Type B pancreatic cell (in vitro differentiated cells): ENCODE measurements at regions not wholly inside any gene's neighbourhood (a gene's known extent, or its start where the extent isn't known, plus 50 kb on each side); places are given as distances from the start of the nearest gene placed in this dataset.

Experiments used
- DNase-seq: peaks from one replicate; pipeline ENCODE4 v3.0.0; 2021; ENCODE audit warnings: mixed read lengths; ENCODE audit not compliant: unreplicated experiment; ENCODE audit errors: extremely low spot score
- H3K27ac Mint-ChIP-seq: 2 replicates; pipeline ENCODE4 v1.8.0; 2021; ENCODE audit warnings: mild to moderate bottlenecking, mixed read lengths
- H3K27me3 Mint-ChIP-seq: 2 replicates; pipeline ENCODE4 v1.8.0; 2021; ENCODE audit warnings: mixed read lengths
- H3K36me3 Mint-ChIP-seq: 2 replicates; pipeline ENCODE4 v1.8.0; 2021; ENCODE audit warnings: mixed read lengths
- H3K4me1 Mint-ChIP-seq: one replicate; pipeline ENCODE4 v1.8.0; 2021; ENCODE audit warnings: mixed read lengths; ENCODE audit not compliant: unreplicated experiment
- H3K4me3 Mint-ChIP-seq: 2 replicates; pipeline ENCODE4 v1.8.0; 2021; ENCODE audit warnings: mild to moderate bottlenecking, mixed read lengths
- H3K9me3 Mint-ChIP-seq: 2 replicates; pipeline ENCODE4 v1.8.0; 2021; ENCODE audit warnings: mixed read lengths
- TF ChIP-seq, protein P1 (sequence below): fragments of 200-600 bp; sonication (generic); conservative IDR thresholded peaks from 2 replicates; pipeline ENCODE4 v1.5.0; 2021; ENCODE audit warnings: antibody characterized with exemption, mild to moderate bottlenecking

DNA sequence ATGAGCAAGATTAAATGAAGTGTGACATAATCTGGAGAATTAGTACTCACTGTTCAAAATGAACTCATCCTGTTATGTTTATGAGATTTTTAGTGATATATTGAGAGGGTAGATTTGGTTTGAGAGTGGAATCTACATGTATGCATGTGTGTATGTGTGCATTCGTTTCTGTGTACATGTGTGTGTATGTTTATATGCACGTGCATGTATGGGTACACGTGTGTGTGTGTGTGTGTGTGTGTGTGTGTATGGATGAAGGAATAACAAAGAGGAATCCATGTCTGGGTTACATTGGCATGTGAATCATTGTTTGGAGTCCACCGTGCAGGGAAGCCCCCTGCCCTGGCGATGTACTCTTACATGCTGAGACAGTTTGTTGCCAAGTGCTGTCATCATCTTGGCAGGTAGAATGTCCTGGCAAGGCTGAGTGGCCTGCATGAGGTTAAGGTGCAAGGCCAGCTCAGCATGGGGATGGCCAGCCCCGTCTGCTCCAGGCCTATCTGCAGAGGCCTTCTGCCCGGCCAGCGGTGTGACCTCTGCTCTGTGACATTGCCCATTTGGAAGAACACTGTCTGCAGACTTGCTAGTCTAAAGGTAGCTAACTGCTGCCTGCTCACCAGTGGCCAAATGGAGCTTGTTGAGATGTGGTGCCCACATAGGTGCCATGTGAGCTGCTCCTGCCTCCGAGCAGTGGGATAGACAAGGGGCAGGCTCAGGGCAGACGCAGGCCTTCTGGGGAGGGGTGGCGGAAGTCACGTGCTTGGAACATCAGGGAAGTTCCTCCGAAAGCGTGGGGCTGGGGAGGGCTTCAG lies 222.3 kb downstream of the TEX29 start:
- no peak overlapping the region for H3K4me3 Mint-ChIP-seq
- no peak overlapping the region for H3K27ac Mint-ChIP-seq

DNA sequence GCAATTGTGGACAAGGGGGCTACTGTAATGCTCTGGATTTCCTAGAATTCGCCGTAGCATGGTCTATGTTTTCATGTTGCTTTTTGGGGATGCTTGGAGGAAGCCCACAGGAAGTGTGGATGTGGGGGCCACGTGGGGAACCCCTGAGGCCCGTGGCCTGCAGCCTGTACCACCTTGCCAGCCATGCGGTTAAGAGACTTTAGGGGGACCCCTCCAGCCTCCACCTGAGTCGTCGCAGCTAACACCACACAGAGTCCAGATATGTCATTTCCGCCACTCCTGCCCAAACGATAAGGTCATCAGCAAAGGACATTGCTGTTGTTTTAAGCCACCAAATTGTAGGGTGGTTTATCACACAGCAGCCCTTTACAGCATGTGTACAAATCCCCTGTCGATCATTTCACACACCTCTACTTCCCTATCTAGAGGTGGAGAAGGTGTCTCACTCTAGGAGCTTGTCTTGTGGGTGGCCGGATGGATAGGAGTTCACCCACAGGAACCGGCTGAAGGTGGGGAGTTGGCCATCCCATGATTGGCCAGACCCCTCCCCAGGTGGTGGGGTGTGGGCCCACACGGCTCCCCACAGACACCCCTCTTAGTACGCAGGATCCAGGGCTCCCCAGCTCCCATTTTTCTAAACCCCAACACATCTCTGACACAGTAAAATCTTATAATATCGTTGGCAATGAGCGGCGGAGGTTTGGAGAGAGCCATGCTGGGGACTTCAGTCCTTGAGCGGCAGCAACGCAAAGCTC lies 226.7 kb downstream of the TEX29 start:
- DNase-seq: no peak
- peaks cover 31% of the 10 kb centered on the region for H3K27me3 Mint-ChIP-seq
- H3K27ac Mint-ChIP-seq: no peak overlapping the region
- H3K9me3 Mint-ChIP-seq: peaks cover 7% of the 10 kb centered on the region
- no peak overlapping the region for H3K4me3 Mint-ChIP-seq
- peaks cover 3% of the 10 kb centered on the region for H3K4me1 Mint-ChIP-seq
- no peaks in the 10 kb centered on the region for H3K36me3 Mint-ChIP-seq
- TF ChIP-seq, protein P1, sequence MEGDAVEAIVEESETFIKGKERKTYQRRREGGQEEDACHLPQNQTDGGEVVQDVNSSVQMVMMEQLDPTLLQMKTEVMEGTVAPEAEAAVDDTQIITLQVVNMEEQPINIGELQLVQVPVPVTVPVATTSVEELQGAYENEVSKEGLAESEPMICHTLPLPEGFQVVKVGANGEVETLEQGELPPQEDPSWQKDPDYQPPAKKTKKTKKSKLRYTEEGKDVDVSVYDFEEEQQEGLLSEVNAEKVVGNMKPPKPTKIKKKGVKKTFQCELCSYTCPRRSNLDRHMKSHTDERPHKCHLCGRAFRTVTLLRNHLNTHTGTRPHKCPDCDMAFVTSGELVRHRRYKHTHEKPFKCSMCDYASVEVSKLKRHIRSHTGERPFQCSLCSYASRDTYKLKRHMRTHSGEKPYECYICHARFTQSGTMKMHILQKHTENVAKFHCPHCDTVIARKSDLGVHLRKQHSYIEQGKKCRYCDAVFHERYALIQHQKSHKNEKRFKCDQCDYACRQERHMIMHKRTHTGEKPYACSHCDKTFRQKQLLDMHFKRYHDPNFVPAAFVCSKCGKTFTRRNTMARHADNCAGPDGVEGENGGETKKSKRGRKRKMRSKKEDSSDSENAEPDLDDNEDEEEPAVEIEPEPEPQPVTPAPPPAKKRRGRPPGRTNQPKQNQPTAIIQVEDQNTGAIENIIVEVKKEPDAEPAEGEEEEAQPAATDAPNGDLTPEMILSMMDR: no peak

More for the DNA sequence above, 222.3 kb downstream of the TEX29 start:
- TF ChIP-seq, protein P1: no peak
- Mint-ChIP-seq H3K36me3 (no peaks in the 10 kb centered on the region), H3K9me3 (peaks cover 7% of the 10 kb centered on the region), H3K4me1 (no peaks in the 10 kb centered on the region), H3K27me3 (peaks cover 47% of the 10 kb centered on the region)
- no peak for DNase-seq

DNA sequence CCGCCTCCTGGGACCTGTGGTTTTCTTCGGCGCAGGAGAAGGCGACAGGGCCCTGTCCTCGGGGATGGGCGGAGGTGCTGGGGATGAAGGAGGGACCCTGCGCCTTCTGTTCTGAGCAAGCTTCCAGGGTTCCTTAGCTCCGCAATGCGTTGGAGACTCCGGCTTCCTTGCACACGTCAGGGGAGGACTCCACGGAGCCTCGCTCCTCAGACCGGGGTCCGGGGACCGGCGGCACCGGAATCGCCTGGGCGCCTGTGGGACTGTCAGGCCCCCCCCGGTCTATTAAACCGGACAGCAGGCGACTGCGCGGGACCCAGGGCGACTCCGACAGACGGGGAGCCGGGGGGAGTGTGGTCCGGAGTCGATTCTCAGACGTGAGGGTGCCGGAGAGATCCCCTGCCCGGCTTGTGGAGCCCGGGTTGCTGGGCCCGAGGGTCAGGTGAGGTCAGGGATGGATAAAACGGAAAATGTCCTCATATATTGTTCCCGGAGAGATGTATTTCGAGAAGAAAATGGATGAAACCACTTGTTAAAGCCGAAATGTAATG lies 227.4 kb downstream of the TEX29 start:
- Mint-ChIP-seq H3K9me3 (peaks cover 7% of the 10 kb centered on the region), H3K27ac (no peak overlapping the region), H3K4me3 (no peak overlapping the region), H3K36me3 (no peaks in the 10 kb centered on the region), H3K27me3 (peaks cover 32% of the 10 kb centered on the region), H3K4me1 (peaks cover 3% of the 10 kb centered on the region)
- TF ChIP-seq, protein P1: no peak
- DNase-seq: no peak

DNA sequence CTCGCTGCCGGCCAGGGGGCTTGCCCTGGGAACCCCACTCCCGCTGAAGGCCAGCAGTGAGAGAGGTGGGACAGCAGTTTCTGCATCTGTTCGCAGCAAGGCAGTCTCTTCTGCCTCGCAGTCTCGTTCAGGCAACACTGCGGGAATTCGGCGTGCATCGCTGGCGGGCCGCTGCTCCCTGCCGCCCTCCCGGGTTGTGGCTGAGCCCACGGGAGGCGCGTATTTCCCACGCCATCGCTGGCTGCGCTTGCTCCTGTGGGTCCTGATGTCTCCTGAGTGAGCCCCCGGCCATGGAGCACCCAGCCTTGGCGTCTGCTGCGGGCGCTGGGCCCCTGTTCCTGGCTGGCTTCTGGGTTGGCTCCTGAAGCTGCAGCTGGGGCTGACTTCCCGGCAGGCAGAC lies 227.9 kb downstream of the TEX29 start:
- H3K4me3 Mint-ChIP-seq: no peak overlapping the region
- H3K4me1 Mint-ChIP-seq: peaks cover 3% of the 10 kb centered on the region
- peaks cover 7% of the 10 kb centered on the region for H3K9me3 Mint-ChIP-seq
- peaks cover 37% of the 10 kb centered on the region for H3K27me3 Mint-ChIP-seq
- no peak for DNase-seq
- H3K27ac Mint-ChIP-seq: no peak overlapping the region
- TF ChIP-seq, protein P1: no peak
- H3K36me3 Mint-ChIP-seq: no peaks in the 10 kb centered on the region

DNA sequence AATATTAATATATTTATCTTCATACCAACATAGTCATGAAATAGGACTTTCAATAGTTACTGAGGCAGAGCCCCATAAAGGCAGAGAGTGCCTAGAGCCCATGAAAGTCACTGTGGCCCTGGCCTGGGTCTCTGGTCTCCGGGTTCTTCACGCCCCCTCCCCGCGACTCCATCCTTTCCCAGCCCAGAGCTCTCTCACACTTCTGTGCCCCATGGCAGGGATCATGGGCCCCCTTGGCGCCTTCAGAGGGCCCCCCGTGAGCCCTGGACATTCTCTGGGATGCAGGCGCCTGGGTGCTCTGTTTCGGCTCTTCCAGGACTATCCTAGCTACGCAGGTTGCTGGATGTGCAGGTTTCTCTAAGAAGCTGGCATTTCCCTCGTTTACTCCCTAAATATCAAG lies 228.4 kb downstream of the TEX29 start:
- H3K27me3 Mint-ChIP-seq: peaks cover 41% of the 10 kb centered on the region

More for the DNA sequence above, 228.4 kb downstream of the TEX29 start:
- no peak for DNase-seq
- H3K9me3 Mint-ChIP-seq: peaks cover 7% of the 10 kb centered on the region
- peaks cover 3% of the 10 kb centered on the region for H3K4me1 Mint-ChIP-seq
- no peaks in the 10 kb centered on the region for H3K36me3 Mint-ChIP-seq
- TF ChIP-seq, protein P1: no peak
- peak overlapping the region; percentile 9 for H3K27ac Mint-ChIP-seq
- no peak overlapping the region for H3K4me3 Mint-ChIP-seq
